Activated CD4-positive, alpha-beta T cell treated with anti-CD3 and anti-CD28 coated beads, Interleukin-2, Interleukin-6, amounts not matched to agents 100 ng/mL and 50 ng/mL, durations not matched to agents 16 hours and 8 hours (primary cell): ENCODE measurements at regions not wholly inside any gene's neighbourhood (a gene's known extent, or its start where the extent isn't known, plus 50 kb on each side); places are given as distances from the start of the nearest gene placed in this dataset.

ENCODE experiments used
- DNase-seq: peaks from one replicate; pipeline ENCODE4 v3.0.0-alpha.2; 2020

- no peak for DNase-seq
Measured at GRCh38 chr1:14108356-14109275, 408.6 kb downstream of the PRDM2 start.

- DNase-seq: no peak
Measured at GRCh38 chr1:14109276-14109635, 409.3 kb downstream of the PRDM2 start.

GRCh38 chr1:14110040-14110439 lies 410.1 kb downstream of the PRDM2 start:
- DNase-seq: no peak

- DNase-seq: no peak
Measured at GRCh38 chr1:14111121-14111520, 411.1 kb downstream of the PRDM2 start.

- no peak for DNase-seq
Measured at GRCh38 chr1:14112613-14113012, 412.6 kb downstream of the PRDM2 start.

- DNase-seq: no peak
Measured at GRCh38 chr1:14113271-14113670, 413.3 kb downstream of the PRDM2 start.

GRCh38 chr1:14113841-14114567 lies 414.0 kb downstream of the PRDM2 start:
- peak; percentile 3 for DNase-seq

GRCh38 chr1:14115976-14116375 lies 416.0 kb downstream of the PRDM2 start:
- DNase-seq: no peak

GRCh38 chr1:14117700-14118099 lies 417.7 kb downstream of the PRDM2 start:
- no peak for DNase-seq

GRCh38 chr1:14118691-14119485 lies 418.9 kb downstream of the PRDM2 start:
- no peak for DNase-seq

- DNase-seq: no peak
Measured at GRCh38 chr1:14120895-14121294, 420.9 kb downstream of the PRDM2 start.

GRCh38 chr1:14128096-14128495 lies 428.1 kb downstream of the PRDM2 start:
- DNase-seq: no peak

- no peak for DNase-seq
Measured at GRCh38 chr1:14129009-14129408, 429.0 kb downstream of the PRDM2 start.

- no peak for DNase-seq
Measured at GRCh38 chr1:14135070-14135469, 435.1 kb downstream of the PRDM2 start.

GRCh38 chr1:14136152-14136763 lies 436.3 kb downstream of the PRDM2 start:
- DNase-seq: no peak

- DNase-seq: no peak
Measured at GRCh38 chr1:14136881-14137280, 436.9 kb downstream of the PRDM2 start.

GRCh38 chr1:14137411-14138134 lies 437.6 kb downstream of the PRDM2 start:
- DNase-seq: no peak

- DNase-seq: no peak
Measured at GRCh38 chr1:14138135-14138506, 438.1 kb downstream of the PRDM2 start.

- DNase-seq: no peak
Measured at GRCh38 chr1:14138687-14139086, 438.7 kb downstream of the PRDM2 start.

- no peak for DNase-seq
Measured at GRCh38 chr1:14140831-14141401, 440.9 kb downstream of the PRDM2 start.

- no peak for DNase-seq
Measured at GRCh38 chr1:14141656-14142055, 441.7 kb downstream of the PRDM2 start.
